HG03060 (cell line): ENCODE measurements at regions not wholly inside any gene's neighbourhood (a gene's known extent, or its start where the extent isn't known, plus 50 kb on each side); places are given as distances from the start of the nearest gene placed in this dataset.

Experiments
- ATAC-seq: cut with Tn5 transposase; IDR thresholded peaks from one replicate; pipeline ENCODE4 v1.9.1; 2021; ENCODE audit warnings: low read depth, moderate number of reproducible peaks; ENCODE audit not compliant: unreplicated experiment

DNA sequence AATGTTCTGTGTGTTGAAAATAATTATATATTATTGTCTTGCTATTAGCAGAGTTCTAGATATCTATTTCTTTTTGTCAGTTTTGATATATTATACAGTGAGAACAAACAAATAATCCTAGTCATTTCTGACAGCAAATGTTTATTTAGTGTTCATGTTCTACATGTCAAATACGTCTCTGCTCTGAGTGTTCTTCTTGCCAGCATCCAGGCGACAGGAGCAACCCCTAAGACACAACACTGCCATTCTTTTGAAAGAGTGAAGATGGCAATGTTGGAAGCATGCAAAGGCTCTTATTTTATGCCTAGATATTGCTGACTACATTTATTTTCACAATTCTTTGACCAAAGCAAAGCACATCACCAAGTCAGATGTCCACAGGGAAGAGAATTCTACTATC is 1556.6 kb upstream of the TMEFF2 start:
- no peak for ATAC-seq

DNA sequence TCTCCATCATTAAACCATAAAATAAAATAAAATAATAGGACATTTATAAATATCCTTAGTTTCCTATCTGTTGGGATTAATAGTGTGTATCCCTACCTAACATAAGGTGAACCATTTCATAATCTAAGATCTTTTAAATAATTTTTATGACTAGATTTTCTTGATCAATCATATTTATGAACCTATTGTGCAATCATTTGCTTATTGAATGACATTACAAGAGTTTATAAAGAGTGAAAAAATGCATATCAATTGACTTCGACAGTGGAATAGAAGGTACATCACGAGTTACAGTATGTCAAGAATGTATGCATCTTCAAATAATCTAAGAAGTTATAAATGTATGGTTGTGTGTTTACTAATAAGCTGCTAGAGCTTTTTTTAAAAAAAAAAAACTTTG is 1554.8 kb upstream of the TMEFF2 start:
- no peak for ATAC-seq

DNA sequence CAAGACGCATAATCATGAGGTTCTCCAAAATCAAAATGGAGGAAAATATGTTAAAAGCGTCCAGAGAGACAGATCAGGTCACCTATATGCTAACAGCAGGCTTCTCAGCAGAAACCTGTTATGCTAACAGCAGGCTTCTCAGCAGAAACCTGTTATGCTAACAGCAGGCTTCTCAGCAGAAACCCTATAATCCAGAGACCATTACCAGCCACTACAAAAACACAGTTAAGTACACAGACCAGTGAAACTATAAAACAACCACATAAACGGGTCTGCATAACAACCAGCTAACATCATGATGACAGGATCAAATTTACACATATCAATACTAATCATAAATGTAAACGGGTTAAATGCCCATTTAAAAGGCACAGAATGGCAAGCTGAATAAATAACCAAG is 1548.4 kb upstream of the TMEFF2 start:
- ATAC-seq = no peak

DNA sequence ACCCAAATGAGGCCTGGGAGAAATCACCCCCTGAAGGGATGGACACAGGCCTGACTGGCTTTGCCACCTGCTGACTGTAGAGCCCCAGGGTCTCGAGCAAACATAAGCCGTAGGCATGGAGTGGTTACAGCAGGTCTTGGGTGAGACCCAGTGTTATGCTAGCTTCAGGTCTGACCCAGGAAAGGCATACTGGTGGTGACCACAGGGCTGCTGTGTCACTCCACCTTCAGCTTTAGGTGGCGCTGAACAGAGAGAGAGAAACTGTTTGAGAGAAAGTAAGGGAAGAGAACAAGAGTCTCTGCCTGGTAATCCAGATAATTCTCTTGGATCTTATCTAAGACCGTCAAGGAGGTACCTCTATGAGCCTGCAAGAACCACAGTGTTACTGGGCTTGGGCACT is 1544.2 kb upstream of the TMEFF2 start:
- ATAC-seq = no peak

DNA sequence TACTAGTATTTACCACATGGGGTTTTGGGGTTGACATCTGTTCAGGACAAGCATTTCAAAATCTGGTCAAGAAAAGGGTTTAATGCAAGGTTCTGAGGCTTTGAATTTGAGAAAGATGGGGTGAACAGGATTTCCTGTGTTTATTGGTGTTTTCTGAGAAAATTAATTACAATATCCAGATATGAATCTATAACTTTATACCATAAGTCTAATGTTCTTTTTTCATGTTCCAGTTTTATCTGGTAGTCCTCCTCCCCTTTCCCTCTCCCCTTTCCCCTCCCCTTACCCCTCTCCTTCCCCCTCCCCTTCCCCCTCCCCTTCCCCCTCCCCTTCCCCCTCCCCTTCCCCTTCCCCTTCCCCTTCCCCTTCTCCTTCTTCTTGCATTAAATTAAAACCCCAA is 1518.2 kb upstream of the TMEFF2 start:
- no peak for ATAC-seq

DNA sequence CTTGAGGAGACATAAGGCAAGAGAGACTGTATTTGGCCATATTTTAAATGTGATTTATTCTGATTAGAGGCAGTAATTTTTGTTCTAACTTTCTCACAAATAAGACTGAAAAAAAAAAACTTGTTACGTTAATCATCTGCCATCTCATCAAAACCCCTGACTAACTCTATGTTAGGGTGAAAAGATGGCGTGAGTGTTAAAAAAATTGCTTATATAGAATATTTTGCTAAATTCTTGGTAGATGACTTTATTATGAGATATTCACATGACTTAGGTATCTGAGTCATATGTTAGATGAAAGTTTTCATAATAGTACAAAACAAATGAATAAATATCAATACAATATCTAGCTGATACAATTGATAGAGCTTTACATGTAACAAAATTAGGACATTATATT is 1508.7 kb upstream of the TMEFF2 start:
- no peak for ATAC-seq

DNA sequence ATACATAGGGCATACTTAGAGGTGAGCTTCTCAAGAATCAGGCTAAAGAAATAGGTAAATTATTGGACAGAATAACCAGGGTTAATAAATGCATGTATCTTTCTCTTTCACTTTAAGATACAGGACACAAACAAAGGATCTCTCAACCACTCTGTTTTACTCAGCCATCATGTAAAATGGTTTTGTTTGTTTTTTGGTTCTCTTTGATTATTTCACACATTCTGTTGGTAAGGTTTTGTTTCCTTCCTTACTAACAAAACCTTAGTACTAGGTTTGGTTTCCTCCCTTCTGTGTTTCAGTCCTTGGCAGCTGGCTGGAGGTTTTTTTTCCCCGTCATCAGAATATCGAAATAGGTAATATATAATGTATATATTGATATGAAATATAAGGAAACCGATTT is 1506.8 kb upstream of the TMEFF2 start:
- no peak for ATAC-seq

DNA sequence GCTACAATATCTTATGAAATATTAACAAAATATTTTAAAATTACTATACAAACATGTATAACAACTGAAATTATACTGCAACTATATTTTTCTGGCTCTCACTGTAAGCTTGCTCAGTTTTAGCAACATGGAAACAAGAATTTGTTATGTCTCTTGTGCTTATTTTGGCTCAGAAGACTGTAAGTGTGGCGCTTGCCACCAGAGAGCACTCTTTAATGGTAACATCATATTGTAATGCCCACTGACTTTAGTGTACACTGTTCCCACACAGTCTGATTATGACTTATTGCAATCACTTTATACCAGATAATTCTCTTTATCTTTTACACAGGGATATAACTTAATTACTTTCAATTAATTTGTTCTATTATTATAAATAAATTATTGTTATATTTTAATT is 1500.6 kb upstream of the TMEFF2 start:
- ATAC-seq = peak; percentile 64

DNA sequence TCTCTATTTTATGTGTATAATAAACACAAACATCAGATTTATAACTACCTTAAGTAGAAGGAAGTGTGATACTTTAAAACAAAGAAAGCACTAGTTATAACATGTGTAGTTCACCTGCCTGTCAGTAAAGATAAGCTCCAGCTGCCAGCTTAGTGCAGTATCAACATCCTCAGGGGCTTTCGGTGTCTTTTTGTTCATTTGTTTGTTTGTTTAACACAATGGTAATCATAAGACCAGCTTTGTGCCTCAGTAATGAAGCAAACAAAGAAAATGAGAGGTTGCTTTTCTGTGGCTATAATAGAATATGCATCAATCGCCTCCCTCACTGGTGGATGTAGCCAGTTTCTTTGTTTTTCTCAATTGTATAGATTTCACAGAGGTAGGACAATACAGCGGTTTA is 1499.0 kb upstream of the TMEFF2 start:
- no peak for ATAC-seq

DNA sequence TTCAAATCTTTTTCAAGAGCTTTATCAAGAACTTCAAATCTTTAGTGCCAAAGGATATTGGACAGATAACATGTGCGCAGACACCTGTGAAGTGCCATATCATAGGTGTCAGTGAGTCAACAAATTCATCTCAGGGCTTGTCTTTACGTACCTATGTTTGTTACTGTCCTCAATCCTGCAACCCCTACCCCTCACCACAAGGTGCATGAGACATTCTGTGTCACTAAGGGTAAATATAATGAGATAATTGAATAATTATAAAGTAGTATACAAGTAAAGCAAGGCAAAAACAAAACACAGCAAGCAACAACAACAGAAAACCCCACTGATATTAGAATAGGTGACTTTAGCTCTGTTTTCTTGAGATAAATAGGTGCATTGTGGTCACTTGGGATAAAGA is 1495.8 kb upstream of the TMEFF2 start:
- no peak for ATAC-seq

DNA sequence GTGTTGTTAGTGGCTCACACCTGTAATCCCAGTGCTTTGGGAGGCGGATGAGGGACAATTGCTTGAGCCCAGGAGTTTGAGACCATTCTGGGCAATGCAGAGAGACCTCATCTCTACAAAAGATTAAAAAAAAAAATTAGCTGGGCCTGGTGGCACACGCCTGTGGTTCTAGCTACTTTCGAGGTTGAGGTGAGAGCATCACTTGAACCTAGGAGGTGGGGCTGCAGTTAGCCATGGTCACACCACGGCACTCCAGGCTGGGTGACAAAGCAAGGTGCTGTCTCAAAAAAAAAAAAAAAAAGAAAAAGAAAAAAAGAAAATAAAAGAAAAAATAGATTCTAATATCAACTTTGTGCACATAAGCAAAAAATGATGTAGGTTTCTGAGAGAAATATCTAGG is 1492.5 kb upstream of the TMEFF2 start:
- no peak for ATAC-seq

DNA sequence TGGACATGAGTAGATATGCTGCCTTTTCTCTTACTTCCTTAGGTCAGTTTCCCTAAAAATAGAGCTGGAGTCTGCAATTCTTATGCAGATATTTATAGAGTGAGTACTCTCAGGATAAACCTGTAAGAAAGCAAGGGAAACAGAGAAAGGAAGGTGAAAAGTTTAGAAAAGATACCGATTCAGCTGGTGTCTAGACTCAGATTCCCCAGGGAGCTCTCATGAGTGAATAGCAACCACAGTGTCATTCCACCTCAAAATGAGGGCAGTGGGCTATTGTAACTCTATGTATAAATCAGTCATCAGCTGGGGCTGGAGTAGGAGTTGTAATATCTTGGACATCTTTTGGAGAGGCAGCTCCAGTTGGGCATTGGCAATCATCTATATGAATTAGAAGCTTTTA is 1485.1 kb upstream of the TMEFF2 start:
- no peak for ATAC-seq

DNA sequence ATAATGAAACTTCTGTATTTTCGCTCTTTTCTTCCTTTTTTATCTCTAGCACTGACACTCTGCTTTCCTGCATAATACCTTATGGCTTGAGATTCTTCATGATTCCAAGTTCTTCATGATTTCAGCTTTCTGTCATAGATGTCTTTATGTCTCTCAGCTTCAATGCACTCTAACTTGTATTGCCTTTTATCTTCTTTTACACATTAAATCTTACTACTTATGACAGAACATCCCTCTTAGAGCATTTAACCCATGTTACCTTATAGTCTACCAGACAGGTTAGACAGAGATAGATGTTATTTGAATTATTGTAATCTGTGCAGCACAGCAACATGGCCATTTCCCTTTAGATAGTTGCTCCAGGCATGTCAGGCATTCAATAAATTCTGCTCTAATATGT is 1475.7 kb upstream of the TMEFF2 start:
- ATAC-seq = no peak

DNA sequence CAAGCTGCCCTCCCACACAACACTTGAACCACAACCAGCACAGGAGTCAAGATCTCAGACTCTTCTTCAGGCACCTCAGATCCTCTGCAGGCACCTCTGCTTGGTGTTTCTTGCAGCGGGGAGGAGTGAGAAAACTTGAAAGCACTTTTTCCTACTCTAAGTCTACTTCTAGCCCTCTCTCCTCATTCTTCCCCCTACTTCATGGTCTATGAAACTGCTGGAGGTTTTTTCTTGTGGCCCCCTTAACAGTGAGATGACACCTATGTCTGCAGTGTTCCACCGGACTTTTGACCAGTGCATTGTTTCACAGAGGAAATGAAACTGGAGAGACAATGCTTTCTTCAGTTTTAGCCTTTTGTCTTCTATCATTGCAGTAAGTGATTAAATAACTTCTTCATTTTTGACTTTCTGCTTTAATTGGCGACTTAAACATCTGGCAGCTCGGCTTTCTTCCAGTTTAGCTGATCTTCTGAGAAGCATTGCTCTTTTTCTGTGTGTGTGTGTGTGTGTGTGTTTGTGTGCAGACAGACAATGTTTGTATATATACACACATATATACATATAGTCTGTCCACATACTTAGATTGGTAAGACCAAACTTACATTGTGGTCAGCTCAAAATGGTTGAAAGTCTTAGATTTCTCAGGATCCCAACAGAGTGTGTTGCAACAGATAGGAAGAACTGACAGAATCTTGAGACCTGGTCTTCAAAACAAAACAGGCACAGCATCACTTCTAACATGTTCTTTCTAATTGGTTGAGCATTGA is 1474.0 kb upstream of the TMEFF2 start:
- ATAC-seq = peak; percentile 89

DNA sequence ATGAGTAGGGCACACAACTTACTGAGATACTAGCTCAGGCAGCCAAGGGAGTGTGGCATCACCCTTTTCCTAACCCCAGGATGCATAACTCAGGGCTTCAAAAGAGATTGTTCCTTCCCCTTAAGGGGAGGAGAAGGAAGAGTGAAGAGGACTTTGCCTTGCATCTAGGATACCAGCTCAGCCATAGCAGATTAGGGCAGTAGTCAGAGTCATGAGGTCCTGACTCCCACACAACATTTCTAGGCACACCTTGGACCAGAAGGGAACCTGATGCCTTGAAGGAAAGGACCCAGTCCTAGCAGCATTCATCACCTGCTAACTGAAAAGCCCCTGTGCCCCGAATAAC is 1433.2 kb upstream of the TMEFF2 start:
- ATAC-seq = no peak

DNA sequence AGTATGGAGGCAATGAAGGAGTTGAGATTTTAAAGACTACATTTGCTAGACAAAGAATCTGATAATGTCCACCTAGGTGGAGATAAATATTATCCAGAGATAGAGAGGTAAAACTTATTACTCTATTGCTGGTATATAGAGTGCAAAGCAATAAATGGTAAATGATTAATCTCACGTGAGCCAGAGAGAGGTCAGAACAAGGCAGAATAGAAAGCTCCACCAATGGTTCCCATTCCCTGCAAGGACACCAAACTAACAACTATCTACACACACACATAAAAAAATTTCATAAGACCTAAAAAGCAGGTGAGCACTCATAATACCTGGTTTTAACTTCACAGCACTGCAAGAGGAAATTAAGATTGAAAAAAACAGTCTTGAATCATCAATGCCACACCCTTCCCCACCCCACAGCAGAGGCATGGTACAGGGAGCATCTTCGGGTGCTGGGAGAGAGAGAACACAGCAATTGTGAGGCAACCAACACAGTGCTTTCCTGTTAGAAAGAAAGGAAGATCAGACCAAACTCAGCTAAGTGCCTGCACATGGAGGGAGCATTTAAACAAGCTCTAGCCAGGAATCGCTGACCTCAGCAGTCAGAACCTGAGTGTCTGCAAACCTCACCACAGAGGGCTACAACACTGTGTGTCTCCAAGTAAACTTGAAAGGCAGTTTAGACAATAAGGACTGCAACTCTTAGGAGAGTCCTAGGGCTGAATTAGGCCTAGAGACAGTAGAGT is 1432.6 kb upstream of the TMEFF2 start:
- ATAC-seq = no peak

DNA sequence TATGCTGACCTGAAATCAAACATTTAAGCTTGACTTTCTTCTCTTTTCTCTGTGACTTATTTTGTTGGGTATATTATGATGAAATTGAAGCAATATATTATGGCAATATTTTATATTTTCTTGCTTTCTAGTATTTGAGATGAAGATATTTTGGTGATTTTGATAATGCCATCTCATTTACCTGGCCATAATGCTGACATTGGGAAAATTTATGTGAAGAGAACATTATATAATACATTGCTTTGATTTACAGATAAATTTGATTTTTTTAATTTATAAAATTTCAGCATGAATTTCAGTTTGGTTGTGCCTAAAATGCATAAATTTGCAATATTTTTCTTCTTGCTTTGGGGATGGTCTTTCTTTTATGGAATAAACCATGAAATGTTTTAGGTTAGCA is 1413.7 kb upstream of the TMEFF2 start:
- no peak for ATAC-seq

DNA sequence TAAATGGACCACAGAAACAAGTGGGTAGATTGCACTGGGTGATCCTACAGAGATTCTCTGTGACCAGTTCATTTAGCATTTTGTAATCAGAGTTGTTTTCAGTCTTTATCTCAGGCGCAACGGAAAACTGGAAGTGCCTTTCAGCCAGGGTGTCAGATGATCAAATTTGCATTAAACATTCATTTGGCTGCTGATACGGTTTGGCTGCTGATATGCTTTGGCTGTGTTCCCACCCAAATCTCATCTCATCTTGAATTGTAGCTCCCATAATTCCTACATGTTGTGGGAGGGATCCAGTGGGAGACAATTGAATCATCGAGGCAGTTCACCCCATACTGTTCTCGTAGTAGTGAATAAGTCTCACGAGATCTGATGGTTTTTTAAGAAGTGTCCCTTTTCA is 1396.1 kb upstream of the TMEFF2 start:
- no peak for ATAC-seq

DNA sequence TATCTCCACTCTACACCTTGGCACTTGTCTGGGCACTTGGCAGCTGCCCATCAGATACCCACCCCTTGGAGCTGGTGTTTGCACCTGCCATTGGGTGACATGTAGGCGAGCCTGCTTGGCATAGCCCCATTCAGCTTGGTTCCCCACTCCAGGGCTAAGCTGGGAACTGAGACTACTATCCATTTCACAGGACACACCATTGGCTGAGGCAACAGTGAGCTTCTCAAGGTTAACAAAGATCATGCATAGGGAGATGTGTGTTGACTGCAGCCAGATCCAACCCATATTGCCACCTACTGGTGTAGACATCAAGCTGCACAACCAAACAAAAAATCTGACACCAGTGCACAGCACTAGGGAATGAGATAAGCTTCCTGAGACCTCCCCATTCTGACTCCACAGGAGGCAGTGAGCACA is 1389.8 kb upstream of the TMEFF2 start:
- peak; percentile 88 for ATAC-seq

DNA sequence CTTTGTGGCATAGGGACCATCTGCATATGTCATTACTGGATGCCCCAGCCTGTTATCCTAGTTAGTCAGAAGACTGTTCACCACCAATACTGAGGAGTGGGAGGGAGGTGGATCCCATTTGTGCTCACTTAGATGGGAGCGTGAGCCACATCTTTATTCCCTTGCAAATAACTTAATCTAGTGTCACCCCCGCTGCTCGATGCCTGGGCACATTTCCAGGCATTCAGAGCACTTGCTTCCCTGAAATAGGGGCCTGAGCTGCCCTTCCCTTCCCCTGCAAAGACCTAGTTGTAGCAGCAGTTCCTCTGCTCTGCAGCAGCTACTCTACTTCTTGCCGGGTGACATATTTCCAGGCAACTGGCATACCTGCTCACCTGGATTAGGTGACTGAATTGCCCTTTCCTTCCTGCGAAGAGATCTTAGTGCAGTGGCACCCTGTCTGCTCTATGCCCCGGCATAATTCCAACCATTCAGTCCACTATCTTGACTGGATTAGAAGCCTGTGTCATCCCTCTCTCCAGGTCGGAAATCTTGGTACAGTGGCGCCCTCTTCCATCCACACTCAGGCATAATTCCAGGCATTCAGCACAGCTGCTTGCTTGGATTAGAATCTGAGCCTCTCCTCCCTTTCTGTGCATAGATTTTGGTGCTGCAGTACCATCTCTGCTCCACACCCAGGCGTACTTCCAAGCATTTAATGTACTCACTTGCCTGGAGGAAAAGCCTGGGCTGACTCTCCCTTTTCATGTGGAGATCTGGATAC is 1389.1 kb upstream of the TMEFF2 start:
- ATAC-seq = no peak

DNA sequence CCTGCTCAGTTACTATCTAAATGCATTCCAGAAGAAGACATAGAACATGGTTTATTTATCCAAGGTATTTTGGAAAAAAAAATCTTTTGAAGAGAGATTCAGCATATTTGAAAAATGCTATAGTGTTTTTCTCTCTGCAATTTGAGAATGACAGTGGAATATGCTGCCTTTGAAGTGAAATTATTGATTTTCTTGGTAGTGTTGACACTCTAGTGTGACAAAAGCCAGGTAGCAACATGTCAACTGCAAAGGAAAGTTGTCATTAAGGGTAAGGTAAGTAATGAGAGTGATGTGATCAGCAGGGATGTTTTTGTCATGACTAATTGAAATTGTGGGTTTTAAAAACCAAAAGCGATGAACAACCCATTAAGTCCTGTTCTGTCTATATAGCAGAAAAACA is 1387.1 kb upstream of the TMEFF2 start:
- ATAC-seq = no peak
